ENCODE measurements at regions not wholly inside any gene's neighbourhood (a gene's known extent, or its start where the extent isn't known, plus 50 kb on each side); places are given as distances from the start of the nearest gene placed in this dataset.

DNA sequence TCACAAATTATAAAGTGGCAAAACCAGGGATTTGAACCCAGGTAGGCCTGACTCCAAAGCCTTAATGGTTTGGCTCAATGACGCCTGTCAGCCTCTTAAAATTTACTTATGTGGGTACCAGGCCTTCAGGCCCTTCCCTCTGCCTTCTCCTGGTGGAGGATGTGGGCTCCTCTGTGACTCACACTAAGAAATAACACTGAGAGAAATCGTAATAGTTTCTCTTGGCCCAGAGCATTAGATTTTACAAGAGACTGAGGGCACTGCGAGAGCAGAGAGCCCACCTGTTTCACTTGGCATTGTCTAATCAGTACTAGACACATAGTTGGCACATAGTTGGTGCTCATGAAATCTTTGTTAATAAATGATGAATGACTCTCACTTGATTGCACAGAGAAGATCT, 505.2 kb downstream of the SHQ1 start:
- no peak for DNase-seq (ENCODE audit: low spot score)

DNA sequence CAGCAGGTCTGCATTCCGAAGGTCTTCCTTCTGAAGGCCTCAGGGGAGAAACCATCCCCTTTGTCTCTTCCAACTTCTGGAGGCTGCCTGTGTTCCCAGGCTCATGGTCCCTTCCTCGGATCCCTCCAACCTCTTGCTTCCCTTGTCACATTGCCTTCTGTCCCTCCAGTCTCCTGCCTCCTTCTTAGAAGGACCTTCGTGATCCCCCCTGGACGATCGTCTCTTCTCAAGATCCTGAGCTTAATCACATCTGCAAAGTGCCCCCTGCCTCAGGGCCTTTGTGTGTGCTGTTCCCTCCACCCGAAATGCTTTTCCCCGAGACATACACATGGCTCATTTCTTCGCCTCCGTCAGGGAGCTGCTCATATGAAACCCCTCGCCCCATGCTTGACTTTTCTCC, 505.8 kb downstream of the SHQ1 start:
- DNase-seq (ENCODE audit: low spot score) = no peak

GRCh38 chr3:72341920-72342319, 506.3 kb downstream of the SHQ1 start:
- DNase-seq (ENCODE audit: low spot score) = no peak

GRCh38 chr3:72341380-72341770, 506.9 kb downstream of the SHQ1 start:
- DNase-seq (ENCODE audit: low spot score) = no peak

GRCh38 chr3:72340476-72341379, 507.5 kb downstream of the SHQ1 start:
- no peak for DNase-seq (ENCODE audit: low spot score)

DNA sequence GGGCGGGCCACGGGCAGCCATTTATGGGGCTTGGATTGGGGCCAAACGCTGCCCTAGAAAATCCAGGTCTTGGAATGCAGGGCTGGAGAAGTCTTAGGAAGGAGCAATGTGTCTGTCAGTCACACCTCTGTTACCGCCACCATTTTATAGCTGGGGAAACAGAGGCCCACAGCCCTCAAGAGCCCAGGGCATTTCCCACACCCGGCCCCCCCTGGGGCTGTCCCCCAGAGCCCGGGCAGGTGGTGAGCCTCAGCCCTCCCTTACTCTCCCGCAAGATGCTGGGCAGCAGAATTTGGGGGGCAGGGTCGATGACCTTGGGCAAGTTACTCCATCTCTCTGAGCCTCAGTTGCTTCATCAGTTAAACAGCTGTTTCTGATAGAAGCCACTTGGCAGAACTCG, 508.2 kb downstream of the SHQ1 start:
- no peak for DNase-seq (ENCODE audit: low spot score)

DNA sequence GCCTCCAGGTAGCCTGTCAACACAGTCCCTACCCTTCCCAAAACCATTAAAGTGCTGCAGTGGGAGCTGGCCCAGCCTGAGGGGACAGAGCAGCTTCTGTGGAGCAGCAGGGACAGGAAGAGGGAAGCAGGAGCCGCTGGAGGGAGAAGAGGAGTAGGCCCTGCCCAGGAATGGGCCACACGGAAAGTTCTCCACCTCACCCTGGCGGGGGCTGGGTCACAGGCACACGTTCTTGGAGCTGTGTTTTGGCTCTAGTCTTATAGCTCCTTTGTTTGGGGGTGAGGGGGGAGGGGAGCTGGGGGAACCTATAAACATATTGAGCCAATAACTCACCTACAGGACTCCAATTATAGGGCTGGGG, 508.6 kb downstream of the SHQ1 start:
- no peak for DNase-seq (ENCODE audit: low spot score)

DNA sequence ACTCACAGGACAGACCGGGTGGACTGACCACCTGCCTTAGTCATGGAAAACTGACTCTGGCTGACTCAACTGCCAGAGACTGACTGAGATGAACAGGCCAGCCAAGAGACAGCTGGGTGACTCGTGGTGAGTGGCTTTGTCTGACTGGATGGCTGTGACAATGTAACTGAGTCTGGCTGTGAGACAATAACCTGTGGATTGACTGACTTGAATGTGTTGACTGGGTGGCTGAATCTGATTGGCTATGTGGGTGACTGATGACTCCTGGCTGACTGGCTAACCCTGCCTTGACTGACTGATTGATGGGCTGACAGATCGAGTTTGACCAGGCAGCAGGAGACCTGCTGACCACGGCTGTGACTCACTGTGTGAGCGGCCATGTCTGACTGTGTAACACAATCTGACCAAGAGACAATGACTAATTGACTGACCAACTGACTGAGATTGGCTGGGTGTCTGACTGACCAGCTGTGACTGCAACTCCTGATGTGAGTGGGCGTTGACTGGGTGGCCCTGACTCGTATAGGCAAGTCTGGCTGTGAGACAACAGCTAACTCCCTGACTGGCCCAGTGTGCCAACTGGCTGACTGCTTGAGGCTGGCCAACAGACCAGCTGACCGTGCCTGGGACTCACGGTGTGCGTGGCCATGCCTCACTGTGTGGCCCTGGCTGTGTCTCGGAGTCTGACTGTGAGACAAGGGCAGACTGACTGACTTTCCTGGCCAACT, 509.1 kb downstream of the SHQ1 start:
- DNase-seq (ENCODE audit: low spot score) = no peak

- no peak for DNase-seq (ENCODE audit: low spot score)
These were observed 509.9 kb downstream of the SHQ1 start for GRCh38 chr3:72338082-72338941.

DNA sequence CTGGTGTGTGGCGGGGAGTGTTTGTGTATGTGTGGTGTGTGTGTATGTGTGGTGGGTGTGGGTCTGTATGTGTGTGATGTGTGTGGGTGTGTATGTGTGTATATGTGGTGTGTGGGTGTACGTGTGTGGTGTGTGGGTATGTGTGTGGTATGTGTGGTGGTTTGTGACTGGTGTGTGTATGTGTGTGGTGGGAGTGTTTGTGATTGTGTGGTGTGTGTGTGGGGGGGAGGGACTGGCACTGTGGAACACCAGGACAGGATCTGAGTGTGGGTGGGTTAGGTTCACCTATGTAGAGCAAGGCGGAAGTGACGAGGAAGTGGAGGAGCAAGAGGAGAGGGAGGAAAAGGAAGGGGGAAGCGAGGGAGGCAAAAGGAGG, 510.8 kb downstream of the SHQ1 start:
- no peak for DNase-seq (ENCODE audit: low spot score)

GRCh38 chr3:72336821-72337479, 511.3 kb downstream of the SHQ1 start:
- no peak for DNase-seq (ENCODE audit: low spot score)

DNA sequence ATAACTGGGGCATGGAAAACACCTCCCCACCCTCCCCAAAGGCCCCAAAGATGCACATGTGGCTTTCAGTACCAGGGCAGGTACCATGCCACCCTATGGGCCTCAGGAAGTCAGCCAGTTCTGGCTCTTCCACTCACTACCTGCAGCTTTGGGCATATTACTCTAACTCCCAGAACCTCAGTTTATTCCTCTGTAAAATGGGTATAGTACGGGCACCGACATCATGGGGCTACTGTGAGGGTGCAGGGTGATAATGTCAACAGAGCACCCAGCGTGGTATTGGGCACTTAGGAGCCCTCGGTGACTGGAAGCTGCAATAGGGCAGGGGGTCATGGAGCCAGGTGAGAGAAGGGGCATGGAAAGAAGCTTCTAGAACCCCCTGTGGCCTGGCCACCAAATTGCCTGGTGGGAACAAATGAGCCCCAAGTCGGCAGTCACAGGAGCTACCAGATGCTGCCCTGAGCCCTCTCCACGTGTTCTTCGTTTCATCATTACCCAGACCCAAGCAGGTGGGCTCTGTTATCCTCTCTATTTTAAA, 512.1 kb downstream of the SHQ1 start:
- no peak for DNase-seq (ENCODE audit: low spot score)

GRCh38 chr3:72335458-72336095, 512.7 kb downstream of the SHQ1 start:
- no peak for DNase-seq (ENCODE audit: low spot score)

DNA sequence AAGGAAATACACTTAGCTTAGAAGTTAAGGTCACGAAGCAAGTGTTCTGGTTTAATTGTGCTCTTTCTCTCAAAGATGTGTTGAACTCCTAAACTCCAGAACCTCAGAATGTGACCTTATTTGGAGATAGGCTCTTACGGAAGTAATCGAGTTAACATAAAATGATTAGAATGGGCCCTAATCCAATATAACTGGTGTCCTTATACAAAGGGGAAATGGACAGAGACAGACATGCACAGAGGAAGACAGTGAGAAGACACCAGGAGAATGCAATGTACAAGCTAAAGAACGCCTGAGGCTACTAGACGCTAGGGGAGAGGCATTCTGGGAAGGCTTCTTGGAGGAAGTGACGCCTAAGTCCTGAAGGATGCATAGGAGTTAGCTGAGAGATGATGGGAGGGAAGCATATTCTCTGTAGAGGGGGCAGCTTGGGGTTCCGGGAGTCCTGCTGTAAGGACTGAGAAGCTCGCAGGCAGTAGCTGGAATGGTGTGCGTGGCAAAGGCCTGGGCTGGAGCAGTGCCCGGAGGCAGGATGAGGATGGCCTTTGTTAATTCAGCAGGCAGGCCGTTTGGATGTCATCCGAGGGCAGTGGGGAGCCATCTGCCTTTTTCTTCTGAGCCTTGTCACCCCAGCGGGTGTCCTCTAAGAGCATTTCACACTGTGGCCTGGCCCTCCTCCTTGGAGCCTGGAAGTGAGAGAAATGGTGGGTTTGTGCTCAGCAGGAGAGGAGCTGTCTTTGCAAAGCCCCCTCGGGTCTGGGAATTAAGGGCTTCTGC, 513.4 kb downstream of the SHQ1 start:
- no peak for DNase-seq (ENCODE audit: low spot score)

DNA sequence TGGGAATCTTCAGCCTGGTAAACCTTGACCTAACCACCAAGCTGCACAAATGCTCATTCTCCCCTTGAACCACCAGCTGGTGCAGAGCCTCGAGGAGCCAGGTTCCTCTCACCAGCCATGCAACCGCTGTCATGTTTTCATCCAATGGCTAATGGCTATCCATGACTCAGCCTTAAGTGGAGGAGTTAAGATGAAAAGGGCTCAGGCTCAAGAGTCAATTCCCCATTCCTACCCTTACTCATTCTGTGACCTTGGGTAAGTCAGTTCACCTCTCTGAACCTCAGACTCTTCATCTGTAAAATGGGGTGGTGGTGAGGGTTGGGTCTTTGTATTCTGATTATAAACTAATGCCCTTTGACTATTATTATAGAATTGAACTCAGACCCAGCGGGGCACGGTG, 515.6 kb downstream of the SHQ1 start:
- DNase-seq (ENCODE audit: low spot score) = no peak

GRCh38 chr3:72332036-72332435, 516.2 kb downstream of the SHQ1 start:
- no peak for DNase-seq (ENCODE audit: low spot score)

DNA sequence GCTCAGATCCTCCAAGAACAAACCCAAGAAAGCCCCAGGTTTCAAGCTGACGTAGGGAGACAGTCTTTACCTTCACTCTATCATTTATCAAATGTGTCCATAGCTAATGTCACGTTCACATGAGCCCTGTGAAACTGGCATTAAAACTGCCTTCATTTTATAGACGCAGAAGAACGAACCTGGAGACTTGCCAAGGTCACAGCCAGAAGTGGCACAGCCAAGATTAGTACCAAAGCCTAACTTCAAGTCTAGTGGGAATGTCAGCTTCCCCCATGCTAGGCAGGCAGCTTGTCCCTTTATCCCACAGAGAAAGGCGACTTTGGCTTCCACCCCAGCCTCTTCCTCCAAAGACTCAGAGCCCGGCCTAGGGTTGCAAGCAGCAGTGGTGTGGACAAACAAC, 517.2 kb downstream of the SHQ1 start:
- no peak for DNase-seq (ENCODE audit: low spot score)

- no peak for DNase-seq (ENCODE audit: low spot score)
These were observed 518.9 kb downstream of the SHQ1 start for GRCh38 chr3:72329354-72329753.

GRCh38 chr3:72328755-72329277, 519.4 kb downstream of the SHQ1 start:
- DNase-seq (ENCODE audit: low spot score) = no peak

DNA sequence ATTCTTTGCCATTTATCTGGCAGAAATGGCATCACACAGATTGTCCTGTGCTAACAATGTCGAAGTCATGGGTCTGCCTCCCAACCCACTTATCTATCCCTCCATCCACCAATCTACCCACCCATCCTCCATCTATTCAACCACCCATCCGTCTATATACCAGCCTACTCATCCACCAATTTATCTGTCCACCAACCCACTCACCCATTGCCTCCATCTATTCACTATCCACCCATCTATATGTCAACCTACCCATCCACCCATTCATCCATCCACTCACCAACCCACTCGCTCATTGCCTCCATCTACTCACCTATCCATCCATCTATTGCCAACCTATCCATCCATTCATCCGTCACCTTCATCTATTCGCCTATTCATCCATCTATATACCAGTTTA, 521.2 kb downstream of the SHQ1 start:
- no peak for DNase-seq (ENCODE audit: low spot score)
